RPMI7951 (cell line): ENCODE measurements at regions not wholly inside any gene's neighbourhood (a gene's known extent, or its start where the extent isn't known, plus 50 kb on each side); places are given as distances from the start of the nearest gene placed in this dataset.

Experiments
- DNase-seq: peaks from one replicate; pipeline ENCODE4 v3.0.0-alpha.2; 2012; ENCODE audit warnings: low read depth

- no peak for DNase-seq
Observed at GRCh38 chr22:34976886-34977285, 89.1 kb upstream of the ISX start.

GRCh38 chr22:34986523-34986922 lies 79.4 kb upstream of the ISX start:
- DNase-seq, result no peak

DNA sequence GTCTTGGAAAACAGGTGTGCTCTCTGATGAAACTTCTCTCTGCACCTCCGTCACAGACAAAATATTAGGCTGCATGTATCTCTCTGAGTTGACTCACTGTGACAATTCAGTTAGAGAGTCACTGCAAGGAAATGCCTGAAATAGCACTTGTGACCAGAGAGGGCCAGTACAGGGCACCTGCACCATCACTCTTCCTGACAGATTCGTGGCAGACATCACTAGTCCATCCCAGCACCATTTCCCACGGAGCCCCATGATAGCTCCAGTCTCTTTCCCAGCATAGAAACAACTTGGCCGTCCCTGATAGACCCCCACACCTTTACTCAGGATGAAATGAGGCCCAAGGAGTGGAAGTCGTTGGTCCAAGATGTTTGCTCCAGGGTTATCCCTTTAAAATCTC lies 73.3 kb upstream of the ISX start:
- DNase-seq, result peak; percentile 4

DNA sequence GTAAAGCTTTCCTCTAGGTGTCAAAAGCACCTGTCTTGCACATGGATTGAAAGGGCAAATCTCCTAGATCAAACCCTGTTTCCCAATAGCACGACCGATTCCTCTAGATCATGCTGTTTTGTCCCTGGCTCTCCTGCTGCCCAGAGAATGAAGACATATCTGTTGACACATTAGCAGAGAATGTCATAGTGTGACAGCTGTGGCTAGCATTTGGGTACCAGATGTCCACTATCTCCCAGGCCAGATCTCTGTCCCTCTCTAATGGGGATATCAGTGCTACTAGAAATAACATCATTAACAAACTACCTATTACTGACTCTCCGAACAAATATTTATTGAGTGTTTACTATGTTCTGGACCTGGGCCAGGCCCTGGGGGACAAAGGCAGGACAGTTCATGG lies 72.4 kb upstream of the ISX start:
- DNase-seq, result peak; percentile 22

DNA sequence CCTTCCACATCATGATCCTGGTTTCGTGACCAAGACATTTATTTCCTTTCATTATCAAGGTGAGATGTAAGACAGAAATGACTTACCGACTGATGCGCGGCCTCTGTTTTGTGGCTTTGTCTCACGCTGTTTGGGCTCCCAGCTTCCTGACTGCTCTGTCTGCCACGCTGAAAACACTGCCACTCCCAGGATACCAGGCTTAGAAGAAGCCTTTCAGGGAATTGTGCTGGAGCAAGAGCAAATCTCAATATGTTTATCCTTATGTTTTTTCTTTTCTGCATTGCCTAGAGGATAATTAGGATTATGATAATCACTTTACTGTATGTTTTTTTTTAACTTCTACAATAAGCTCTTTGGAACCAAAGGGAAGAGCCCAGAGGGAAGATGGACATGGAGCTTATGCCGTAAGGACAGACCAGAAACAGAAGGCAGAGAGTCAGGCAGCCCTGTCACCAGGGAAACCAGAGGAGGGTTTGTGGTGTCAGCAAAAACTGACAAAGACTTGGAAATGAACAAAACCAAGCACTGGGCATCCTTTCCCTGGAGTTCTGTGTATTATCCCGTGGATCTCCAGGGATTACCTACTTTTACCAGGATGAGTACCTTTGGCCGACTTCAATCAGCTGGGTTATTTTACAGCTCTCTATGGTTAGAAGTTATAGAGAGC lies 68.2 kb upstream of the ISX start:
- DNase-seq, result no peak

DNA sequence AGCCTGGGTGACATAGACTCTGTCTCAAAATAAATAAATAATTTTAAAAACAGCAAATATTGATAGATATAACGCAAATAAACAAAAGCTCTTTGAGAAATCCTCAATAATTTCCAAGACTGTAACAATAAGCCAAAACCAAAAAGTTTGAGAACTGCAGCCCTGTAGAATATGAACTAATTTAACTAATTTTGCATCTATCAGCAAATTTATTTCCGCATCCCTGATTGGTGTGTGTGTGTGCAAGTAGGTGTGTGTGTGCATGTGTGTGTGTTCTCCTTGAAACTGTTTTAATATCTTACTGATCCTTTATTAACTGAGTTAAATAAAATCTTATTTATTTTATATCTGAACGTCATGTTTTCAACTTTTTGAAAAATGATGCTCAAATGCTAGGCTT lies 67.0 kb upstream of the ISX start:
- no peak for DNase-seq

DNA sequence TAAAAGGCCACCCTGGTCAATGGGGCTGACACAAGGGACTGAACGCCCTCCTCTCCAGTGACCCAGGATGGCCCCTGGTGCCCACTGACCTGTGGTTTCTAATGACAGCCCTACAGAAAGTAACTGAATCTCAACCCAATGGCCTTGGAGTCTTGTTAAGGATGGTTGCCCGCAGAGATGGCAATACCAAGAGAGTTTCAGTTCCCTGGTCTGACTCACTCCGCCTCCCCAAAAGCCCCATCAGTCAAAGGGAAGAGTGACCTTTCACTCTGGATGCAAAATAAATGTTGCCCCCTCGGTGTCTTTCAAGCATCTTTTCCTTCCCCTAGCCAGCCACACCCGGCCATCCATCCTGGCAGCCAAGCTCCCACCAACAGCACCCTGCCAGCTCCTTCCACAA lies 57.7 kb upstream of the ISX start:
- DNase-seq, result no peak

DNA sequence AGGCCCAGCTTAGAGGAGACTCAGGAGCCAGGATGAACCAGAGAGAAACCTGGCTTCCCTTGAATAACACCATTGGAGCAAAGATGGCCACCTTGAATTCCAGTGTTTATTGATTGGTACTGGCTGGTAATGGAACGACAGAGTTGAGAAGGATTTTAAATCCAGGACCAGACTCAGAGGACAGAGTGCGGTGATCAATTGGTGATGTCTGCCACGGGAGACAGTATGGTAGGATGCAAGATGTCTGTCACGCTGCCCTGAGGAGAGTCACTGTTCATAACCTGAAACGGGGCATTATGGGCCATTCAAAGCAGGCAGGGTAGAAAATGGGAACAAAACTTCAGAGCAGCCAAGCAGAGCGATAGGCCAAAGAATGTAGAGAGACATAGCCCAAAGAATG lies 55.4 kb upstream of the ISX start:
- DNase-seq, result no peak

DNA sequence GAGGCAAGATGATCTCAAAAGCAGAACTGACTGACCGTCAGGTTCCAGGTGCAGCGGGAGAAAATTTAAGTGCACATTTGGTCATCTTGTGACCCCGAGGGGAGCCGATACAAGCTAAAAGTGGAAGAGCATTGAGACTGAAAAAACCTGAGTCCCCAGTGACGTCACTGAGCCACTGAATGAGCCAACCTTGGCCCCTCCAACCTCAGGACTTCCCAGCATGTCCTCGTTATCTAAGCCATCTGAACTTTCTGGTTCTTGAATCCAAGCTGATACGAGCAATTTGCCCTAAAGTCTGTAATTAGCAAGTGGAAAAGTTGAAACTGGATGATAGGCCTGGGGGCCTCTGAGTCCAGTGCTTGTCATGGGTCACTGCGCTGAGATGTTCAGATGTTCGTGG lies 51.1 kb upstream of the ISX start:
- no peak for DNase-seq
